COLO829 (cell line): ENCODE measurements at regions not wholly inside any gene's neighbourhood (a gene's known extent, or its start where the extent isn't known, plus 50 kb on each side); places are given as distances from the start of the nearest gene placed in this dataset.
"Not testable (repeated sequence)": the region's sequence is repeated elsewhere in the genome, so short reads cannot be mapped to it uniquely, and the experiment has no call there.

Experiments
- DNase-seq: peaks from one replicate; pipeline ENCODE4 v3.0.0; 2012; ENCODE audit warnings: low spot score

DNA sequence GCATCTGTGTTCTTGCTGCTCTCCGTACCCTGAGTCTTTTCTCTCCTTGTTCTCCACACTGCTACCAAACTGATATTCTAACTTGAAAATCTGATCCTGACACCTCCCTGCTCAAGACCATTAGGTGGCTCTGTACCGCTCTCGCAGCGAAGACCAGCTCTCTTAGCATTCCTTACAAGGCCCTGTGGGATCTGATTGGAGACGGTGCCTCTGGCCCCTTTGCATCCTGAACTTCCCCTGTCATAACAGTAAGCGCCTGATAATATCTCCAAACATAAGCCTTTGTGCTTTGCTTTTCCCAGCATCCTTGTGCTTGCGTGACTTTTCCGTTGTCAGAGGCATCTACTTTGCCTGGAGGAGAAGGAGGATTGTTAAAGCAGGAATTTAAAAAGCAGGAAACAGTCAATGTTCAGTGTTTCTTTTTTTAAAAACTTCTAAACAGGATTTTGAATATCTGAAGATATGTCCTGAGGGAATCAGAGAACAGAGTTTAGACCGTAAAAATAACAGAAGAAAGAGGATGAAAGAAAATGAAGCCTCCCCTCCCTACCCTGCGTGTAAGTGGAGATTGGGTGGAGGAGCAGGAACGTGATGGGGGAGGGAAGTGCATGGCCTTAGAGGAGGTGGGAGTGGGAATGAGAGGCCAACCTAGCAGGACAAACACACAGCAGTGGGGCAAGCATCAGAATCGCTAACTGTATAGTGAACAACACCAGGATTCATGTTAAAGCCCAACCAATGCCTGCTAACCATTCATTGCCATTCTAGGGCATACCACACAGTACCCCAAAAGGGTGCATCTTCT is 89.2 kb upstream of the STMND1 start:
- DNase-seq: peak; percentile 98

DNA sequence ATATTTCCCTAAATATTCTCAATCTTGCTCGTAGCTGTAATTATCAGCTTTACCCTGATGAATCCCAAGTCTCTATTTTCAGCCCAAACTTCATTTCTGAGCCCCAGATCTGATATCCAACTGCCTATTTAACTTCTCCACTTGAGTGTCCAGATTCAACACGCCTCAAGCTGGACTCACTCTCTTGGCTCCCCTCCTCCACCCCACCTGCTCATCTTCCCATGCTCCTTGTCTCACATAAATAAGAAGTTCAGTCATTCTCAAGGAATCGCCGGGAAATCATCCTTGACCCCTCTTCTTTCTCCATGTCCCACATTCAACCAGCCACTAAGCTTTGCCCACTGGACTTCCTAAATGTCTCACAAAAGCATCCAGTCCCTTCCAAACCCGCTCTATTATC is 89.9 kb upstream of the STMND1 start:
- no peak for DNase-seq

DNA sequence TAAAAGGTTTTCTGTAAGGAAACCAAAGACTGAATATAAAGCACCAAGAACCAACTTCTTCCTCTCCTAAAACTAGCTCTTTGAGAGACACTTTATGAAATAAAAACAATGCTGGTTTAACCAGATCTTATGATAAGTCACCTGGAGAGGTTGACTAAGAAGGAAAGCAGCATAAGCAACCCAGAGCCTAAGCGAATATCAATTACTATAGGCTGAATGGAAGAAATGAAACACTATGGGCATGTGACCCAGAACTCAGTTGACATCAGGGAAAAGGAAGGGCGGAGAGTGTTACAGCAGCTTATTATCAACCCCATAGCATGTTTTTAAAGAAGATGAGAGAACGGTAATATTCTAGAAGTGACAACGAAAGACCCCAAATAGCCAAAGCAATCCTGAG is 94.1 kb upstream of the STMND1 start:
- no peak for DNase-seq

DNA sequence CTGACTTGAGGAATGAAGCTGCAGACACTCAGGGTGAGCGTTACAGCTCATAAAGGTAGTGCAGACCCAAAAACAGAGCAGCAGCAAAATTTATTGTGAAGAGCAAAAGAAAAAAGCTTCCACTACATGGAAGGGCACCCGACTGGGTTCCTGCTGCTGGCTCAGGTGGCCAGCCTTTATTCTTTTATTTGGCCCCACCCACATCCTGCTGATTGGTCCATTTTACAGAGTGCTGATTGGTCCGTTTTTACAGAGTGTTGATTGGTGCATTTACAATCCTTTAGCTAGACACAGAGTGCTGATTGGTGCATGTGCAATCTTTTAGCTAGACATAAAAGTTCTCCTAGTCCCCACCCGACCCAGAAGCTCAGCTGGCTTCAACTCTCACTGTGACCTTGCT is 95.3 kb upstream of the STMND1 start:
- no peak for DNase-seq

DNA sequence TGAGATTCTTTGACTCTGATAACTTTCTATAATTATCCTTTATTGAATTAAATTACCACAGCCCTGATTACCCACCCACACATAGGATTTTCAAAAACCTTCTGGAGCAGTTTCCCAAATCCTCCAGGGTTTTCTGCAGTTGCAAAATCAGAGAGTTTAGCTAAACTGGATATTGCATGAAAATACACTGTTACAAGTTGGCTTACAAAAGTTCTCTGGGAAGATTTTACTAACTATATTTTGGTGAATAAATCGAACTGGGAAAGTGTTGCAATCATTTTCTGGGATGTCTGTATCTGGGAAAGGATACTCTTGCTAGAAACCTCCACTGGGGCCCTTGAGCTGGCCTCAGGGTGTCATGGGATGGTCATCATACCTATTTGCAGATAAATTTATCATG is 97.6 kb upstream of the STMND1 start:
- DNase-seq: no peak

DNA sequence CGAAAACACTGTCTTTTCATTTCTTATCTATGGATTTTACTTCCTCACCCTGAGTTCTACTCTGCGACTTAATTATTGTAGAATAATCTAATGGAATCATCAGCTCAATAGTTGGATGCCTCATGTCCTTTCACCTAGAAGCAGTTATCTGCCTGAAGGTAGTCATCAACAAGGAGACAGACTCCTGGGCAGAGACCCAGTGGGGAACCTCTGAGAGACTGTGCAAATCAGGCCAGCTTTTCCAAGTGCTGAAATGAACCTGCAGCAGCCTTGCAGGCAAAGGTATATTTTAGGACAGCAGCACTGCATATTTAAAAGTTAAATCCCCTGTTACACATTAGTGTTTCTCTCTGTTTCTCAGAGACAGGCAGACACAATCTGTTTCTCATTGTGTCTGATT is 99.7 kb upstream of the STMND1 start:
- no peak for DNase-seq

DNA sequence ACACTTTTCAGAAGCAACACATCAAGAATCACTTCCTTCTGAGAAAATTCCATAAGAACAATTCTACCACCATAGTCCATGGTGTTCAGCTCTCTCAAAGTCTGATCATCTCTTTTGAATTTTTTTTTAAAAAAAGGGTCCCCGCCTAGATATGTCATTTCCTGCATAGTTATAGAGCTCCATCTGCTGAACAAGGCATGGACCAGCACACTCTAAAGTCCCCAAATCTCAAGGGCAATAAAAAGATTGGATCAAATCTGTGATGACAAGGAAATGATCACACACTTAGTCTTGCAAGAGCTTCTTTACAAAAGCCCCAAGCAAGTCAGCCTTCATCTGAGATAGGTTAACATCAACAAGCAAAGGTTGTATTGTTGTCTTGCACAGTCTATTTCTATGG is 100.7 kb upstream of the STMND1 start:
- no peak for DNase-seq

DNA sequence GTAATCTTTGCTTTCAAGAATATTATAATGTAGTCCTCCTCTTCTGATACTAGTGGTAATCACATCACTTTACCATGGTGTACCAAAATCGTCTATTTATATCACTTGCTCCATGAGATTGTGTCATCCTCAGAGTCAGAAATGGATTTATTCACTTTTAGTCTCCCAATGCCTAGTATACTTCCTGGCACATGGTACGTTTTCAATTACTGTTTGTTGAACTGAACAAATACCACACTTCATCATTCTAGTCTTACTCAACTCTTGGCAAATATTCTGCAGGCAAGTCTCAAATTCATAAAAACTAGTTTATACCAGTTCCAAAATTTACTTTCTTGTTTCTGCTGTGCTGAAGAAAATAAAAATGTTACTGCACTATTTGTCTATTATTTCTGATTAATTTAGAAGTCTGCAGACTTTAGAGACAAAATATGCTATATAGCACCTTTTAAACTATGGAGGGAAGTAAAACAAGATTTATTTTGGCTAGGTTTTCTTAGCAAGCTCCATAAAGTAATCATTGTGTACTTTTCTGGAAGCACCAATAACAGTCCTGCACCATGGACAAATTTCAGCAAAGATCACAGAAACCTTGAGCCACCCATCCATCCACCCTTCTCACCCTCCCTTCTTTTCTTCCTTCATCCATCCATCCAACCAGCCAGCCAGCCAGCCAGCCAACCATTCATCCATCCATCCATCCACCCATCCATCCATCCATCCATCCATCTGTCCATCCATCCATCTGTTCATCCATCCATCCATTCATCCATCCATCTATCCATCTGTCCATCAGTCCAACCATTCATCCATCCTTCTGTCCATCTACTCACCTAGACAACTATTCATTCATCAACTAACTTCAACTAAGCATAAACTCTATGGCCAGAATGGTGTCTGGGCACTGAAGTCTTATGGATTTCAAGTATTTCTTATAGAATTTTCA is 102.1 kb upstream of the STMND1 start:
- DNase-seq: peak; percentile 67

DNA sequence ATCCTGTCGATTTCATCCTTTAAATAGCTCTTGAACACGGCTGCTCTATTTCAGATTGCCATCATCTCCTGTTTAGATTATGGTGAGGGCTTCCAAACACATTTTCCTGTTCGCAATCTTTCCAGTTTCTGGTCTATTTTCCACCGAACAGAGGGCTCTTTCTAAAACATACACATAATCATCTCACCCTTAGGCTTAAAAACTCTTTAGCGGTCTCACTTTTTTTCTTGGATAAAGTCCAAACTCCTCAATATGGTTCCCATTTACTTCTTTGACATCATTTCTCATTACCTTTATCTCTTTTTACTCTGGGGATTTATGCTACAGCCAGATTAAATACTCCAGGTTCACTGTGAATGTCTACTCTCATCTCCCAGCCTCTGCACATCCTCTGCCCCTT is 103.4 kb upstream of the STMND1 start:
- DNase-seq: no peak

DNA sequence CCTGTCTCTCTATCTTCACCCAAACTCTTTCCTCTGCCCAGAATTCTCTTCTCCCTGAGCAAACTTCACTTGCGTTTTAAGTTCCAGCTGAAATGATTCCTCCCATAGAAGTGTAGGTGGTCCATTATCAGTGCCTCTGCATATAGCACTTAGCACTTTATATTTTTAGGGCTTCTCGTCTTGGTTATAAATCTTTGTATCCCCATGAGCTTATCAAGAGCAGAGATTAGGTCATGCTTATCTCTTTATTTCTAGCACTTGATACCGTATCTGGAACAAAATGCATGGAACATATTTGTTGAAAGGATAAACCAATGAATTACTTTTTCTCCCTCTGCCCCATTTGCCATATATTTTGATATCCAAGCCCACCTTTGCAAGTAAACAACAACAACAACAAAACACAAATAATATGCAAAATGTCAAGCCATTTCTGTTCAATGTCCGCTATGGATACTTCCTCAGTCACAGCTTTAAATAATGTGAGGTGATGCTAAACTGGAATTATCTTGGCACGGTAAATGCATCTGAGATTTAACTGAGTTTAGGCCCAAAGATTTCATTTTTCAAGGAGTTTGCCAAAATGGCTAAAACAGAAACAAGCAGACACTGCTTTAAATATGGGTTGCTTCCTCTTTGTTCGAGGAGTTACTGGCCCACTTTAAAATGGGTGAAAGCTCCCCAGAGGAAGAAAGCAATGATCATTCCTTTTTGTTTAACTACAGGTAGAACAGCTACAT is 106.2 kb upstream of the STMND1 start:
- no peak for DNase-seq

DNA sequence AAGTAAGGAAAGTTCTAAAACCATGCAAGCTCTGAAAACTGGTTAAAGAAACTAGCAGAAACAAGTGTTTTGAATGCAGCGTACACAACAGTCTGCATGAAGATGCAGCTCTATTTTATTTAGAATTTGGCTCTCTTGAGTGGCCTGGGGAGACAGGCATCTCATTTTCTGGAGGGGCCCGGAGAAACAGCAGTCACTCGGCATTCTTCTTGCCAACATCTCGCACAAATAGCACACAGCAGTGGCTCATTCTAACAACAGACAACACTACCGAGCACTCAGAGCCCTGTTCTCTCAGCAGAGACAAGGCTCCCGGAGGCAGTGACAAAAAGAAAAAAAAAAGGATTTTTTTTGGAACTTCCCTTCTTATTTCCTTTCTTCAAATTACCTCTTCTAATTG is 108.5 kb upstream of the STMND1 start:
- no peak for DNase-seq

DNA sequence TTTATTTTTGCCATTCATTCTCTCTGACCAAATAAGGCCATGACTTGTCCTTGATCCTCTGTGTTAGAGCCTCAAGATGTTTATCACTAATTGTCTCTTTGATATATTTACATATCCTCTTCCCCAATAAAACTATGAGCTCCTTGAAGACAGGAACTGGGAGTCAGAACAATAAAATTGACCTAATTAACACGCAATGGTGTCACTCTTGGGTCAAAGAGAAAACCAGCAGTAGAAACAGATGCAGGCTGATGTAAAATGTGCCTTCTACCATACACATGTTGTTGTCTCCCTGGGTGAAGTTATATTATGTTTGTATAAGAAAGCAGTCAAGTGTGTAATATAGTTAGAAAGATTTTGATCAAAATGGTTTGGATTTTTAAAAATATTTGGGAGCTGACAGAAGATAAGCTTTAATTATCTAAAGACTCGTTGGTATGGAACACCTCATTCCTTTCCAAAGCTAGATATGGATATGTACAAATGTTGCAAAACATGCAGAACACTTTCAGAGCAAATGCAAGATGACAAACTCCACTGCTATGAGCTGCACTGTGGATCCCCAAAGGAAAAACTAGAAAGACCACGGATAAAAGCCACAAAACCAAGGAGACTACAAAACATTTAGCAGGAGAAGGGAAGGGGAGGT is 109.7 kb upstream of the STMND1 start:
- no peak for DNase-seq

DNA sequence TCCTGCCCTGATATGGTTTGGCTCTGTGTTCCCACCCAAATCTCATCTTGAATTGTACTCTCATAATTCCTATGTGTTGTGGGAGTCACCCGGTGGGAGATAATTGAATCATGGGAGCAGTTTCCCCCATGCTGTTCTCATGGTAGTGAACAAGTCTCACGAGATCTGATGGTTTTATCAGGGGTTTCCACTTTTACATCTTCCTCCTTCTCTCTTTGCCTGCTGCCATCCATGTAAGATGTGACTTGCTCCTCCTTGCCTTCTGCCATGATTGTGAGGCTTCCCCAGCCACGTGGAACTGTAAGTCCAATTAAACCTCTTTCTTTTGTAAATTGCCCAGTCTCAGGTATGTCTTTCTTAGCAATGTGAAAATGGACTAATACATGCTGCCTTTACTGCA is 111.9 kb upstream of the STMND1 start:
- DNase-seq: not testable (repeated sequence)

DNA sequence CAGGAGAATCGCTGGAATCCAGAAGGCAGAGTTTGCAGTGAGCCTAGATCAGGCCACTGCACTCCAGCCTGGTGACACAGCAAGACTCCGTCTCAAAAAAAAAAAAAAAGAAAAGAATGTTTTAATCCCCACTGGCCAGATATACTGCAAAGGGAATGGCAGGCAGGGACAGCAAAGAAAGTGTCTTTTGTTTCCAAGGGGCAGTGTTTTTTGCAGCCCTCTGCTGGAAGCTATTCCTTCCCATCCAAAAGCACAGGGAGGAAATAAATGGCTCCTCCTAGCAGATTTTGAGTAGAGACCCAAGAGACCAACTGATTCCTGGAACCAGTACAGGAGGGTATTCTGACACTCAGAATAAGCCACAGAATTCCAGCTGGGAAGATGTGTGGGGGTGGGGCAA is 112.5 kb upstream of the STMND1 start:
- no peak for DNase-seq

DNA sequence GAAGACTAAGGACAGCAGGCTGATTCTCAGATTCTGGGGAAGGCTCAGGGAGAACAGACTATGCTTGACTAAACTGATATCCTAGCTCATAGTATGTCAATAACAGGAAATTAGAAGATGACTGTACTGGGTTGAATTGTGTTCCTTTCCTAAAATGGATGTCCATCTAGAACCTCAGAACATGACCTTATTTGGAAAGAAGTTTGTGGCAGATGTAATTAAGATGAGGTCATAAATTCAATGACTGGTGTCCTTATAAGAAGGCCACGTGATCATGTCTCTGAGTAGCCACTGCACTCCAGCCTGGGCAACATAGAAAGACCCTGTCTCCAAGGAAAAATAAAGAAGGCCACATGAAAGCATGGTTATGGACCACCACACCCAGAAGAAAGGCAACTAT is 113.9 kb upstream of the STMND1 start:
- no peak for DNase-seq

DNA sequence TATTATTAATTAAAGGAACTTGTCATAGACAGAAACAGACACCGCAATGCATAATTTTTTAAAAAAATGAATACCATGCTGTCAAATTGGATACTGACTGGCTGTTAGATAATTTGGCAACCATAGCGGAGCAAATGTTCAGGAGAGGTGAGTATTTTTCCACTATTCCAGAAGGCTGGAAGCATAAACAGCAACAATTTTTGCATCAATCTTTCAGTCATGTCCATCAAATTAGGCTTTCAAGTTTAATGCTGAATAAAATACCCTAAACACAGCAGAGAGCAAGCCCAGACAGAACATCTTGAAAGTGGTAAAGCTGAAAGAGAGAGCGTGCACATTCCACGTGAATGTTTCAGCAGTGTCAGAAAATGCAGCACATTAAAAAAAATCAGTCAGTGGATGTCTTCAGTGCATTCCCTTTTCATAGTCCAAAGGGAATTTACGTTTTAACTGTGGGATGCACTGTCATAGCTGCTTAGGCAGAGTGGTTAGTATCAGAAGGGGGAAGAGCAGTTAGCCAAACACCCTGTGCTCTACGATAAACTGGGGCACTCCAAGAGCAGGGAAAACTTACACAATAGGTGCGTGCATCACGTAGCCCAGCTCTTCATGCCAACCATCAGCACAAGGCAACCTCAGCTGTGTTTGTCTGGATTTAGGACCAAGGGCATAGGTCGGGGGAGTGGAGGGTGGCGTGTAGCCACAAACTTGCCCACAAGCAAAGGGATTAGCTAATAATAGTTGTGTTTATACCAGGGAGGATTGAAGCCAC is 116.2 kb upstream of the STMND1 start:
- DNase-seq: no peak

DNA sequence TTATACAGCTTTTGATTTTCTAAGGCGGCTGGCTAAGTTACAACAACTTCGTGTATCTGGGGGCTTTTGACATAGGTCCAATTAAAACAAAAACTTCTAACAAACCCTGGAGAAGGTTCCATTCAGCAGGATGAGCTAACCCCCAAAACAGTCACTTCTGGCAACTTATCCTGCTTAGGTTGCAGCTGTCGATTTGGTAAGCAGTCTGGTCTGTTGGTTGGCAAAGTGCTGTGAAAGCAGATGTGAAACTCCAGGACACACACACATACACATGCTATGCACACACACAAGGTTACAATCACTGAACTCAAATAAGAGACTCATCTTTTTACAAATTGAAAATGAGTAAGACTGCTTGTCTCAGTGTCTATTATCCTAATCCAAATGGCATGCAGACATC is 119.0 kb upstream of the STMND1 start:
- no peak for DNase-seq

DNA sequence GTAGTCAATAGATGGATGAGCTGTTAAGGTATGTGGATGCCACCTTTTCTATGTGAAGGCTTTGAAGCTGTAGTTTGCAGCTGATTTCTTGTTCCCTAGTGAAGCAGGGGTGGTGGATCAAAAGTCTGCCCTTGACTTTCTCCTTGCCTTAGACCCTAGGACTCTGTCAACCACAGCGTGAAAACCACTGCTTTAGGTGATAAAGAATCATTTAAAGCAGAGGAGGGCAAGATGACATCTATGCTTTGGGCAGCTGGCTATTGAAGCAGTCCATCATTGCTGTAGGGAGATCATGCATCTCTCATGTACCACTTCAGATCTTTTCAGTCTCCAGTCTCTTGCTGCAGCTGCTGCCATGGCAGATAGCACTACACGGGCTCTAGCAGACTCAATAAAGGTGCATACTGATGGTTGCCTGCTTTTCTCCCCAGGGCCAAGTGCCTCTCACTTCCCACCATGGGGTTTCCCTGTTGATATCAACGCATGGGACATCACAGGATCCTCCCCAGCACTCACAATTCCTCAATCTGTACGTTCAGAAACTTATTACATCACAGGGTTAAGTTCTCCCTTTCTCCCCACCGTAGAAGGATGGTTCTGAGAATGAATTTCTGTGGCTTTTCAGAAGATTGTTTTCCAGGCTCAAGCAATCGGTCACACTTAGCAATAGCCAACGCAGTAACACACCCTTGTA is 122.0 kb upstream of the STMND1 start:
- no peak for DNase-seq

DNA sequence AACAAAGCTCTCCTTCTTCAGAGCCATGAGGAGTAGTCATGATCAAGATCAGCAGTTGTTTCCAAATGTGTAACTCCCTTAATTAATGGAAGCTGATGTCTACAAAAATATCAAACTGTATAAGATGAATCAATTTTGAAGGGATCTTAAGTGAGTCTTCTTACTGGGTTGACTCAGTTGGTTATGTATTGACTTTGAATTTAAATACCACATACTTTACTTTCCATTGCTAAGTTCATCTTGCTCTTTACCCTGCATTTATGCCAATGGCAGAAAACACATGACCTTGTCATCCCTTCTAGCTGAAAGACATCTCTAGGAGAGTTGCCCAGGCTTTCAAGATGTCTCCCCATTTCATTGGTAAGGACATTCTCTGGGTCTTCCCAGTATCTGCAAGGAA is 123.2 kb upstream of the STMND1 start:
- no peak for DNase-seq

DNA sequence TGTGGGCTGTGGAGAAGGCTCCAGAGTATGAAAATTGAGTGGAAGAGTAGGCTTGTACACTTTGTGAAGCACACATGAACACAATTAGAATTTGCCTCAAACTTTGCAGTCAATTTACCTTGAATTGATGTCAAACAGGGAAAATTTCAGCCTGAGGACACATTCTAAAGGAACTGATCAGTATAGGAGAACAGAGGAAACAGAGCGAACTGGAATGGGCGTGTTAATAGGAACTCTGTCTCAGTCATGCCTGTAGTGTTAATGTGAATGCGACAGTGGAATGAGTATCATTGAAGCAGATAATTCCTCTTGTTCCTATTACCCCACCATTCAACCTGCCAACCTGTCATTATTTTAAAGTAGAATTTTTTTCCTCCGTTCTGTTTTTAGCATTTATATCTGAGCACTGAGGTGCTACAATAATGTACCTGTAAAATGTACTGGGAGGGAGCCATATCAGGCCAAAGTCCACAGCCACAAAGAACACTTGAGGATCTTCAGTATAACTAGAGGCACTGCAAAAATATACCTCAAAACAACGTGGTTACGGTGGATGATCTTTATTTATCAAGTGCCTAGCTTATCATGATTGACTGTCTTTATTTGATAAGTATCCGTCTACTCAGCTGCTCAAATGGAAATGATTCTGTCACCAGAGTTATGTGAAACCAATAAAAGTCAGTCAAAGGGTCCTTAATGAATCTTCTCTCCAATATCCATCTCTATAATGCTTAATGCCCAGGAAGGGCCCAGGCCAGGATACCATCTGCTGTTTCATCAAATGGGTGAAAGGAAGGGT is 125.3 kb upstream of the STMND1 start:
- no peak for DNase-seq
